ENCODE measurements at regions not wholly inside any gene's neighbourhood (a gene's known extent, or its start where the extent isn't known, plus 50 kb on each side); places are given as distances from the start of the nearest gene placed in this dataset.

DNA sequence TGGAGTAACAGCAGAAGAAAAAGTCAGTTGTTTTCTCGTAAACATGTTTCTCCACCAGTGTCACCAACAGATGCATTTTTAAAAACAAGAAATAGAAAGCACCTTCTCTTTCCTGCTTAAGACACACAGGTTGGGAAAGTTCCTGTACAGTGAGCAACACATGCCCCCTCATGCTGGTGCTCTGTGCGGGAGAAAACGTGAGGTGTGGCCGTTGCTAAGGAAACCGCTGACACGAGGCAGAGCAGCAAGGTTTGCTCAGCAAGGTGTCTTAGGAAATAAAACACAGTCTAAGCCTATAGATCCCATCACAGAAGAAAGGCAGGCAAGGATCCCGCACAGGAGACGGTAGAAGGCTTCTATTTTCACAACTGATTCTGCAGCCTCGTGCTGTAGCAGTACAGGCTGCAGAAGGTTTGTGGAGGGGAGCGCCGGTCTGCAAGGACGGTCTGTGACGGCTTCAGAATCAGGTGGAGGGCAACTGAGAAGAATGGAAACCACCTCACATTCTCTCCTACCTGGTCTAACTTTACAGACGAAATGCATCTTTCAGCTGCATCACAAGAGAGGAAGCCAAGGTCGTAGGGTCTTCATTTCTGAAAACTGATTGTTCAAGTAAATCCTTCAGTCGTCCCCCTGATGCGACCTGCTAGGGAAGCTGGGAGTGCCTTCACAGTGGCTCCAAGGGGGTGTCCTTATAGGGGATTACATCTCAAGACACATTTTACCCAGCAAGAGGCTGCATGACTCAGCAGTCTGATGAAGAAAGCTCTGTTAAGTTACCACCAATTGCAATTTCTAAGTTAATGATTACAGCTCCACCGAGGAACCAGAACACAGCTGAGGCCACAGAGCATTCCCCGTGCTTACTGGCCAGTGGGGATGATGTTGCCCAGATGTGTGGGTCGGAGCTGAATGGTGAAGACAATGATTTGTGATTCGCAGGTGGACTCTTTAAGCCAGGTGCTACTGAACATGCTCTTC, 150.7 kb upstream of the KLF14 start:
- Histone ChIP-seq H3K79me2 (ENCODE audit: control insufficient read depth, insufficient read depth, low read length) (peaks cover 96% of the 10 kb centered on the region), H3K36me3 (ENCODE audit: control insufficient read depth in 2 of 2, extremely low read depth in 1 of 2, insufficient read depth in 2 of 2, low read length in 2 of 2) (peaks cover 15 to 39% of the 10 kb centered on the region in 2 experiments), H3K27ac (ENCODE audit: insufficient read depth, low read depth, low read length) (peak overlapping the region; percentile 98), H3K9ac (replicated peaks; ENCODE audit: extremely low read depth, insufficient read depth, low read length) (no peak overlapping the region), H3K4me3 (replicated peaks in 1 of 3; ENCODE audit: insufficient read depth in 1 of 3, low read depth in 1 of 3, low read length in 3 of 3) (no peak overlapping the region), H4K20me1 (replicated peaks; ENCODE audit: control insufficient read depth, extremely low read depth, insufficient read depth, low read length) (no peaks in the 10 kb centered on the region), H3K4me1 (ENCODE audit: control insufficient read depth, extremely low read depth, insufficient read depth, low read length) (peaks cover 62% of the 10 kb centered on the region), H2AFZ (ENCODE audit: low read depth, low read length) (no peak overlapping the region), H3K4me2 (ENCODE audit: insufficient read depth, low read length) (no peak overlapping the region), H3K27me3 (ENCODE audit: control insufficient read depth in 2 of 2, insufficient read depth in 2 of 2, low read length in 2 of 2) (no peaks in the 10 kb centered on the region), H3K9me1 (replicated peaks; ENCODE audit: control insufficient read depth, extremely low read depth, insufficient read depth, low read length) (no peaks in the 10 kb centered on the region), H3K9me3 (replicated peaks; ENCODE audit: control insufficient read depth, insufficient read depth, low read length) (no peaks in the 10 kb centered on the region)
- dilution Hi-C loops (cut with MboI; ENCODE audit: extremely low pct_ligation_motif_present, low sequenced_read_pairs): no loop called here
- ChIA-PET CTCF (interaction anchor here (0.9 to 8.1 kb wide), 8 partner anchors 10 to 156 kb away, joined by 3 to 79 read pairs (median 4); no protein-coding TSS in a partner anchor), POLR2A (interaction anchor here (0.7 kb wide), 1 partner anchor 29 kb away, joined by 3 read pairs; no protein-coding TSS in a partner anchor)
- DNase-seq (ENCODE audit: low read depth, low spot score): no peak
- TF ChIP-seq FOS (IDR thresholded peaks at IDR 0.05; ENCODE audit: borderline replicate concordance, insufficient read depth, low read length) (no peak), JUN (IDR thresholded peaks at IDR 0.05; ENCODE audit: borderline replicate concordance, insufficient read depth, insufficient read length, low read depth) (no peak), POLR2AphosphoS5 (IDR thresholded peaks at IDR 0.05; ENCODE audit: insufficient read depth, low read depth, low read length) (no peak), MYC (IDR thresholded peaks at IDR 0.05; ENCODE audit: low read depth, low read length) (no peak)
- TF ChIP-seq, protein P1, sequence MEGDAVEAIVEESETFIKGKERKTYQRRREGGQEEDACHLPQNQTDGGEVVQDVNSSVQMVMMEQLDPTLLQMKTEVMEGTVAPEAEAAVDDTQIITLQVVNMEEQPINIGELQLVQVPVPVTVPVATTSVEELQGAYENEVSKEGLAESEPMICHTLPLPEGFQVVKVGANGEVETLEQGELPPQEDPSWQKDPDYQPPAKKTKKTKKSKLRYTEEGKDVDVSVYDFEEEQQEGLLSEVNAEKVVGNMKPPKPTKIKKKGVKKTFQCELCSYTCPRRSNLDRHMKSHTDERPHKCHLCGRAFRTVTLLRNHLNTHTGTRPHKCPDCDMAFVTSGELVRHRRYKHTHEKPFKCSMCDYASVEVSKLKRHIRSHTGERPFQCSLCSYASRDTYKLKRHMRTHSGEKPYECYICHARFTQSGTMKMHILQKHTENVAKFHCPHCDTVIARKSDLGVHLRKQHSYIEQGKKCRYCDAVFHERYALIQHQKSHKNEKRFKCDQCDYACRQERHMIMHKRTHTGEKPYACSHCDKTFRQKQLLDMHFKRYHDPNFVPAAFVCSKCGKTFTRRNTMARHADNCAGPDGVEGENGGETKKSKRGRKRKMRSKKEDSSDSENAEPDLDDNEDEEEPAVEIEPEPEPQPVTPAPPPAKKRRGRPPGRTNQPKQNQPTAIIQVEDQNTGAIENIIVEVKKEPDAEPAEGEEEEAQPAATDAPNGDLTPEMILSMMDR (IDR thresholded peaks at IDR 0.05; ENCODE audit: extremely low read depth in 1 of 2, insufficient read depth in 1 of 2, low read depth in 1 of 2, low read length in 2 of 2): no peak
- no TSS peak for BruUV-seq (replicated peaks)
- no peak for FAIRE-seq
- intact Hi-C loops (cut with micrococcal nuclease): loop anchor here (5.0 kb wide), 1 partner anchor 223 kb away; no protein-coding TSS in a partner anchor
